ENCODE measurements at regions not wholly inside any gene's neighbourhood (a gene's known extent, or its start where the extent isn't known, plus 50 kb on each side); places are given as distances from the start of the nearest gene placed in this dataset.
"Not testable (repeated sequence)": the region's sequence is repeated elsewhere in the genome, so short reads cannot be mapped to it uniquely, and the experiment has no call there.

- DNase-seq (ENCODE audit: low read depth in 2 of 2): no peak
Measured at GRCh38 chr2:52327641-52328040, 1295.7 kb upstream of the NRXN1 start.

GRCh38 chr2:52314231-52314630, 1282.3 kb upstream of the NRXN1 start:
- DNase-seq (ENCODE audit: low read depth in 2 of 2): no peak

GRCh38 chr2:52312486-52312885, 1280.6 kb upstream of the NRXN1 start:
- no peak for DNase-seq (ENCODE audit: low read depth in 2 of 2)

GRCh38 chr2:52311862-52312261, 1279.9 kb upstream of the NRXN1 start:
- no peak for DNase-seq (ENCODE audit: low read depth in 2 of 2)

- DNase-seq (ENCODE audit: low read depth in 2 of 2): no peak
Measured at GRCh38 chr2:52308156-52308555, 1276.2 kb upstream of the NRXN1 start.

GRCh38 chr2:52294628-52295027, 1262.7 kb upstream of the NRXN1 start:
- no peak for DNase-seq (ENCODE audit: low read depth in 2 of 2)

- no peak for DNase-seq (ENCODE audit: low read depth in 2 of 2)
Measured at GRCh38 chr2:52292801-52293200, 1260.9 kb upstream of the NRXN1 start.

GRCh38 chr2:52289741-52290140, 1257.8 kb upstream of the NRXN1 start:
- no peak for DNase-seq (ENCODE audit: low read depth in 2 of 2)

GRCh38 chr2:52288596-52288995, 1256.7 kb upstream of the NRXN1 start:
- no peak for DNase-seq (ENCODE audit: low read depth in 2 of 2)

GRCh38 chr2:52269696-52270485, 1238.0 kb upstream of the NRXN1 start:
- DNase-seq (ENCODE audit: low read depth in 2 of 2): no peak

- DNase-seq (ENCODE audit: low read depth in 2 of 2): no peak
Measured at GRCh38 chr2:52264911-52265310, 1233.0 kb upstream of the NRXN1 start.

GRCh38 chr2:52264488-52264887, 1232.6 kb upstream of the NRXN1 start:
- DNase-seq (ENCODE audit: low read depth in 2 of 2): no peak

GRCh38 chr2:52260904-52261303, 1229.0 kb upstream of the NRXN1 start:
- DNase-seq (ENCODE audit: low read depth in 2 of 2): no peak

- not testable (repeated sequence) for DNase-seq (ENCODE audit: low read depth in 2 of 2)
Measured at GRCh38 chr2:52258967-52259366, 1227.0 kb upstream of the NRXN1 start.

- DNase-seq (ENCODE audit: low read depth in 2 of 2): no peak
Measured at GRCh38 chr2:52258038-52258437, 1226.1 kb upstream of the NRXN1 start.

GRCh38 chr2:52253416-52253980, 1221.6 kb upstream of the NRXN1 start:
- no peak for DNase-seq (ENCODE audit: low read depth in 2 of 2)

GRCh38 chr2:52238782-52239181, 1206.8 kb upstream of the NRXN1 start:
- no peak for DNase-seq (ENCODE audit: low read depth in 2 of 2)

- DNase-seq (ENCODE audit: low read depth in 2 of 2): no peak
Measured at GRCh38 chr2:52222128-52222527, 1190.2 kb upstream of the NRXN1 start.

- DNase-seq (ENCODE audit: low read depth in 2 of 2): peak in 1 of 2 donors; percentile 0
Measured at GRCh38 chr2:52220393-52220792, 1188.5 kb upstream of the NRXN1 start.

- DNase-seq (ENCODE audit: low read depth in 2 of 2): no peak
Measured at GRCh38 chr2:52210611-52211010, 1178.7 kb upstream of the NRXN1 start.

GRCh38 chr2:52210161-52210560, 1178.2 kb upstream of the NRXN1 start:
- DNase-seq (ENCODE audit: low read depth in 2 of 2): no peak

GRCh38 chr2:52194342-52194741, 1162.4 kb upstream of the NRXN1 start:
- DNase-seq (ENCODE audit: low read depth in 2 of 2): no peak

- DNase-seq (ENCODE audit: low read depth in 2 of 2): no peak
Measured at GRCh38 chr2:52193804-52194203, 1161.9 kb upstream of the NRXN1 start.
